ENCODE measurements at regions not wholly inside any gene's neighbourhood (a gene's known extent, or its start where the extent isn't known, plus 50 kb on each side); places are given as distances from the start of the nearest gene placed in this dataset.
A peak's percentile ranks its signal among the peaks of the same experiment; 100 is the strongest.

GRCh38 chr1:30197639-30198450 lies 525.5 kb downstream of the MATN1 start:
- no peak for DNase-seq (ENCODE audit: low read depth in 2 of 3, low spot score in 2 of 3)

GRCh38 chr1:30196872-30197638 lies 526.3 kb downstream of the MATN1 start:
- no peak for DNase-seq (ENCODE audit: low read depth in 2 of 3, low spot score in 2 of 3)

- DNase-seq (ENCODE audit: low read depth in 2 of 3, low spot score in 2 of 3) = no peak
These were observed 526.9 kb downstream of the MATN1 start for GRCh38 chr1:30196457-30196856.

GRCh38 chr1:30195424-30196134 lies 527.8 kb downstream of the MATN1 start:
- DNase-seq (ENCODE audit: low read depth in 2 of 3, low spot score in 2 of 3) = no peak

GRCh38 chr1:30194741-30195423 lies 528.5 kb downstream of the MATN1 start:
- no peak for DNase-seq (ENCODE audit: low read depth in 2 of 3, low spot score in 2 of 3)

GRCh38 chr1:30194046-30194619 lies 529.3 kb downstream of the MATN1 start:
- DNase-seq (ENCODE audit: low read depth in 2 of 3, low spot score in 2 of 3) = no peak

- DNase-seq (ENCODE audit: low read depth in 2 of 3, low spot score in 2 of 3) = no peak
These were observed 530.3 kb downstream of the MATN1 start for GRCh38 chr1:30192969-30193630.

- DNase-seq (ENCODE audit: low read depth in 2 of 3, low spot score in 2 of 3) = peak in 2 of 3 donors; percentile 20 to 56
These were observed 532.2 kb downstream of the MATN1 start for GRCh38 chr1:30191154-30191702.

GRCh38 chr1:30190511-30191153 lies 532.8 kb downstream of the MATN1 start:
- no peak for DNase-seq (ENCODE audit: low read depth in 2 of 3, low spot score in 2 of 3)

GRCh38 chr1:30189818-30190500 lies 533.4 kb downstream of the MATN1 start:
- DNase-seq (ENCODE audit: low read depth in 2 of 3, low spot score in 2 of 3) = no peak

GRCh38 chr1:30188999-30189398 lies 534.4 kb downstream of the MATN1 start:
- DNase-seq (ENCODE audit: low read depth in 2 of 3, low spot score in 2 of 3) = no peak

- DNase-seq (ENCODE audit: low read depth in 2 of 3, low spot score in 2 of 3) = no peak
These were observed 535.1 kb downstream of the MATN1 start for GRCh38 chr1:30188329-30188728.

GRCh38 chr1:30187413-30188023 lies 535.9 kb downstream of the MATN1 start:
- no peak for DNase-seq (ENCODE audit: low read depth in 2 of 3, low spot score in 2 of 3)

GRCh38 chr1:30186586-30186985 lies 536.8 kb downstream of the MATN1 start:
- no peak for DNase-seq (ENCODE audit: low read depth in 2 of 3, low spot score in 2 of 3)

GRCh38 chr1:30185809-30186208 lies 537.6 kb downstream of the MATN1 start:
- no peak for DNase-seq (ENCODE audit: low read depth in 2 of 3, low spot score in 2 of 3)

GRCh38 chr1:30185313-30185712 lies 538.1 kb downstream of the MATN1 start:
- no peak for DNase-seq (ENCODE audit: low read depth in 2 of 3, low spot score in 2 of 3)

GRCh38 chr1:30184393-30185141 lies 538.8 kb downstream of the MATN1 start:
- no peak for DNase-seq (ENCODE audit: low read depth in 2 of 3, low spot score in 2 of 3)
